Upper lobe of left lung (tissue), 4 donors: ENCODE measurements at regions not wholly inside any gene's neighbourhood (a gene's known extent, or its start where the extent isn't known, plus 50 kb on each side); places are given as distances from the start of the nearest gene placed in this dataset.

Experiments
- CTCF ChIP-seq, 6 experiments: fragments of 450-650 bp in 4 of 6; fragments of 200-600 bp in 2 of 6; sonication (generic) in 2 of 6; IDR thresholded peaks; one replicate each; pipeline ENCODE4 v1.5.1; 2016 to 2019; ENCODE audit warnings: antibody characterized with exemption in 6 of 6
- EP300 ChIP-seq, 4 donors: sonication (generic); formaldehyde crosslinking; IDR thresholded peaks; one replicate each; pipeline ENCODE4 v1.5.1; 2017; ENCODE audit warnings: antibody characterized with exemption in 4 of 4, control low read depth in 2 of 4
- POLR2A ChIP-seq, 4 donors: fragments of 450-650 bp; IDR thresholded peaks; one replicate each; pipeline ENCODE4 v1.5.1; 2016 to 2017; ENCODE audit warnings: antibody characterized with exemption in 4 of 4, mild to moderate bottlenecking in 2 of 4
- POLR2AphosphoS5 ChIP-seq, 2 donors: sonication (generic); formaldehyde crosslinking; IDR thresholded peaks; one replicate each; pipeline ENCODE4 v1.5.1; 2017; ENCODE audit warnings: antibody characterized with exemption in 2 of 2

GRCh38 chr11:105206633-105207032 lies 67.1 kb upstream of the CARD18 start:
- TF ChIP-seq POLR2AphosphoS5 (IDR thresholded peaks at IDR 0.05) (no peak), CTCF (IDR thresholded peaks at IDR 0.05) (no peak), EP300 (IDR thresholded peaks at IDR 0.05) (no peak), POLR2A (IDR thresholded peaks at IDR 0.05) (no peak)
